H1 (cell line): ENCODE measurements at regions not wholly inside any gene's neighbourhood (a gene's known extent, or its start where the extent isn't known, plus 50 kb on each side); places are given as distances from the start of the nearest gene placed in this dataset.
A peak's percentile ranks its signal among the peaks of the same experiment; 100 is the strongest.
"Not testable (repeated sequence)": the region's sequence is repeated elsewhere in the genome, so short reads cannot be mapped to it uniquely, and the experiment has no call there.

Experiments used
- CTCF ChIA-PET: fragments of 300-600 bp; sonication (Branson Sonifier 250); formaldehyde crosslinking; loops from one replicate; lab custom pipeline; 2021; ENCODE audit not compliant: partially characterized antibody; lab: Charles Lee
- POLR2A ChIA-PET: fragments of 300-600 bp; sonication (Branson Sonifier 250); formaldehyde crosslinking; loops from one replicate; lab custom pipeline; 2021; ENCODE audit warnings: inconsistent platforms; ENCODE audit not compliant: partially characterized antibody; lab: Charles Lee
- DNase-seq, 2 experiments: peaks; one replicate each; pipeline versions ENCODE4 v3.0.0 to v3.0.0-alpha.2; 2010 to 2022; ENCODE audit warnings: low spot score in 2 of 2, low read depth in 1 of 2, mixed read lengths in 1 of 2
- FAIRE-seq: peaks from 2 replicates; lab custom pipeline; 2011; peaks lifted over from hg19 to GRCh38; lab: Jason Lieb, UNC
- H2AFZ ChIP-seq: 2 replicates; pipeline ENCODE4 v1.8.1; 2012; ENCODE audit warnings: low read length, inconsistent platforms
- H2AK5ac ChIP-seq: 2 replicates; pipeline ENCODE4 v1.6.1; 2013; ENCODE audit warnings: low read depth, low read length
- H2BK120ac ChIP-seq: replicated peaks from 2 replicates; pipeline ENCODE3; 2013; ENCODE audit warnings: low read depth, low read length, inconsistent platforms
- H2BK12ac ChIP-seq: 2 replicates; pipeline ENCODE4 v1.6.1; 2013; ENCODE audit warnings: low read depth, low read length
- H2BK15ac ChIP-seq: 2 replicates; pipeline ENCODE4 v1.6.1; 2013; ENCODE audit warnings: low read length
- H2BK20ac ChIP-seq: 2 replicates; pipeline ENCODE4 v1.6.1; 2013; ENCODE audit warnings: low read length
- H2BK5ac ChIP-seq: 2 replicates; pipeline ENCODE4 v1.6.1; 2013; ENCODE audit warnings: low read depth, low read length
- H3K14ac ChIP-seq: 2 replicates; pipeline ENCODE4 v1.6.1; 2013; ENCODE audit warnings: inconsistent platforms; ENCODE audit not compliant: insufficient read length
- H3K18ac ChIP-seq: 2 replicates; pipeline ENCODE4 v1.6.1; 2013; ENCODE audit warnings: low read length; ENCODE audit errors: extremely low read depth
- H3K23ac ChIP-seq: 2 replicates; pipeline ENCODE4 v1.6.1; 2013; ENCODE audit warnings: inconsistent platforms; ENCODE audit not compliant: insufficient read length
- H3K23me2 ChIP-seq: 2 replicates; pipeline ENCODE4 v1.6.1; 2013; ENCODE audit warnings: low read depth, low read length
- H3K27ac ChIP-seq: 2 replicates; pipeline ENCODE4 v1.6.1; 2011; ENCODE audit warnings: low read depth, low read length, inconsistent platforms
- H3K27me3 ChIP-seq, 4 experiments: replicated peaks in 1 of 4; 1 replicate in 1 of 4; 2 replicates in 3 of 4; pipeline versions ENCODE4 v1.6.1 to v1.8.1; 2011 to 2013; ENCODE audit warnings: low read length in 3 of 4, mild to moderate bottlenecking in 3 of 4, inconsistent platforms in 2 of 4, mixed read lengths in 2 of 4, moderate library complexity in 1 of 4; ENCODE audit not compliant: control insufficient read depth in 3 of 4, insufficient read depth in 3 of 4; ENCODE audit errors: extremely low read depth in 1 of 4
- H3K36me3 ChIP-seq, 4 experiments: 2 replicates each; pipeline versions ENCODE4 v1.6.1 to v1.8.1; 2011 to 2013; ENCODE audit warnings: mild to moderate bottlenecking in 4 of 4, low read length in 3 of 4, moderate library complexity in 2 of 4, control low read depth in 1 of 4, inconsistent platforms in 1 of 4; ENCODE audit not compliant: insufficient read depth in 4 of 4, control insufficient read depth in 2 of 4
- H3K4ac ChIP-seq: replicated peaks from 2 replicates; pipeline ENCODE3; 2013; ENCODE audit warnings: low read length, low read depth, mixed read lengths, inconsistent platforms; ENCODE audit not compliant: insufficient read length
- H3K4me1 ChIP-seq, 4 experiments: replicated peaks in 1 of 4; 1 replicate in 1 of 4; 2 replicates in 3 of 4; pipeline versions ENCODE4 v1.6.1 to v1.8.1; 2011 to 2013; ENCODE audit warnings: low read length in 3 of 4, inconsistent platforms in 2 of 4, mixed read lengths in 1 of 4; ENCODE audit not compliant: insufficient read depth in 4 of 4, control insufficient read depth in 3 of 4
- H3K4me2 ChIP-seq, 2 experiments: 2 replicates each; pipeline versions ENCODE4 v1.6.1 to v1.8.1; 2011 to 2013; ENCODE audit warnings: low read depth in 2 of 2, low read length in 2 of 2, control low read depth in 1 of 2, inconsistent platforms in 1 of 2, mild to moderate bottlenecking in 1 of 2; ENCODE audit not compliant: insufficient read depth in 1 of 2
- H3K4me3 ChIP-seq, 4 experiments: fragments of 200-600, 300-600 bp in 1 of 4; sonication (generic), shearing (Covaris generic), sonication (Bioruptor Twin) in 1 of 4; 2 replicates each; pipeline versions ENCODE4 v1.5.1 to v1.8.1; 2011 to 2016; ENCODE audit warnings: low read length in 4 of 4, low read depth in 3 of 4, control low read depth in 2 of 4, inconsistent platforms in 2 of 4, mild to moderate bottlenecking in 2 of 4, mixed read lengths in 1 of 4, moderate library complexity in 1 of 4; ENCODE audit not compliant: insufficient read depth in 2 of 4; ENCODE audit errors: extremely low read depth in 1 of 4
- H3K56ac ChIP-seq: replicated peaks from 2 replicates; pipeline ENCODE3; 2013; ENCODE audit warnings: low read depth, mild to moderate bottlenecking, mixed read lengths, low read length, inconsistent platforms; ENCODE audit not compliant: insufficient read length
- H3K79me1 ChIP-seq: 2 replicates; pipeline ENCODE4 v1.6.1; 2013; ENCODE audit warnings: low read depth, low read length, control low read depth
- H3K79me2 ChIP-seq, 2 experiments: 2 replicates each; pipeline versions ENCODE4 v1.6.1 to v1.8.1; 2012 to 2013; ENCODE audit warnings: low read length in 2 of 2, mild to moderate bottlenecking in 2 of 2, inconsistent platforms in 1 of 2; ENCODE audit not compliant: insufficient read depth in 2 of 2, control insufficient read depth in 1 of 2
- H3K9ac ChIP-seq, 4 experiments: replicated peaks in 1 of 4; 1 replicate in 1 of 4; 2 replicates in 3 of 4; pipeline versions ENCODE4 v1.6.1 to v1.8.1; 2011 to 2013; ENCODE audit warnings: low read depth in 3 of 4, low read length in 3 of 4, control low read depth in 2 of 4, mild to moderate bottlenecking in 2 of 4, moderate library complexity in 2 of 4, inconsistent platforms in 1 of 4; ENCODE audit errors: extremely low read depth in 1 of 4
- H3K9me3 ChIP-seq, 2 experiments: 2 replicates each; pipeline versions ENCODE4 v1.6.1 to v1.8.1; 2012 to 2013; ENCODE audit warnings: mild to moderate bottlenecking in 2 of 2, moderate library complexity in 2 of 2, control low read depth in 1 of 2, inconsistent platforms in 1 of 2, low read depth in 1 of 2, low read length in 1 of 2, mixed read lengths in 1 of 2; ENCODE audit not compliant: insufficient read depth in 2 of 2
- H4K20me1 ChIP-seq, 2 experiments: replicated peaks in 1 of 2; 2 replicates each; pipeline versions ENCODE3 to v1.8.1; 2011 to 2013; ENCODE audit warnings: inconsistent platforms in 2 of 2, low read length in 2 of 2, mild to moderate bottlenecking in 1 of 2; ENCODE audit not compliant: insufficient read depth in 2 of 2, control insufficient read depth in 1 of 2
- H4K5ac ChIP-seq: 2 replicates; pipeline ENCODE4 v1.6.1; 2013; ENCODE audit warnings: low read length, low read depth, mixed read lengths, inconsistent platforms; ENCODE audit not compliant: insufficient read length
- H4K8ac ChIP-seq: 2 replicates; pipeline ENCODE4 v1.8.0; 2013; ENCODE audit warnings: mild to moderate bottlenecking, moderate library complexity, low read length, inconsistent platforms; ENCODE audit not compliant: insufficient read depth; ENCODE audit errors: extremely low read depth
- H4K91ac ChIP-seq: replicated peaks from 2 replicates; pipeline ENCODE3; 2013; ENCODE audit warnings: low read length, mixed read lengths, inconsistent platforms; ENCODE audit not compliant: insufficient read length
- CTCF ChIP-seq, 3 experiments: IDR thresholded peaks; 1 replicate in 2 of 3; 2 replicates in 1 of 3; pipeline versions ENCODE4 v1.5.1 to v1.6.1; 2011; ENCODE audit warnings: low read length in 3 of 3, mild to moderate bottlenecking in 3 of 3, inconsistent platforms in 2 of 3, low read depth in 1 of 3, moderate library complexity in 1 of 3; ENCODE audit not compliant: insufficient read depth in 1 of 3; ENCODE audit errors: control extremely low read depth in 1 of 3
- GABPA ChIP-seq: IDR thresholded peaks from 2 replicates; pipeline ENCODE4 v1.6.1; 2011; ENCODE audit warnings: mild to moderate bottlenecking, low read length, moderate library complexity, borderline replicate concordance; ENCODE audit not compliant: insufficient read depth
- RAD21 ChIP-seq, 2 experiments: IDR thresholded peaks in 1 of 2; conservative IDR thresholded peaks in 1 of 2; 2 replicates each; pipeline ENCODE4 v1.6.1; 2011; ENCODE audit warnings: low read depth in 2 of 2, low read length in 2 of 2, improper control_type of control experiment in 1 of 2, inconsistent platforms in 1 of 2, mild to moderate bottlenecking in 1 of 2, moderate library complexity in 1 of 2
- WGBS, 2 experiments: shearing (Covaris generic) in 1 of 2; methylation state at CpG; one replicate each; pipeline versions ENCODE4 v1.1.6 to v1.1.7; 2013 to 2015; ENCODE audit warnings: low lambda C conversion rate in 2 of 2, mixed read lengths in 2 of 2, inconsistent platforms in 1 of 2, low coverage in 1 of 2, missing lambda C conversion rate in 1 of 2; ENCODE audit not compliant: insufficient replicate concordance in 2 of 2, insufficient coverage in 1 of 2, insufficient read length in 1 of 2; ENCODE audit errors: extremely low coverage in 1 of 2, missing lambda C conversion rate in 1 of 2; 5-methylcytosine and 5-hydroxymethylcytosine counted together

DNA sequence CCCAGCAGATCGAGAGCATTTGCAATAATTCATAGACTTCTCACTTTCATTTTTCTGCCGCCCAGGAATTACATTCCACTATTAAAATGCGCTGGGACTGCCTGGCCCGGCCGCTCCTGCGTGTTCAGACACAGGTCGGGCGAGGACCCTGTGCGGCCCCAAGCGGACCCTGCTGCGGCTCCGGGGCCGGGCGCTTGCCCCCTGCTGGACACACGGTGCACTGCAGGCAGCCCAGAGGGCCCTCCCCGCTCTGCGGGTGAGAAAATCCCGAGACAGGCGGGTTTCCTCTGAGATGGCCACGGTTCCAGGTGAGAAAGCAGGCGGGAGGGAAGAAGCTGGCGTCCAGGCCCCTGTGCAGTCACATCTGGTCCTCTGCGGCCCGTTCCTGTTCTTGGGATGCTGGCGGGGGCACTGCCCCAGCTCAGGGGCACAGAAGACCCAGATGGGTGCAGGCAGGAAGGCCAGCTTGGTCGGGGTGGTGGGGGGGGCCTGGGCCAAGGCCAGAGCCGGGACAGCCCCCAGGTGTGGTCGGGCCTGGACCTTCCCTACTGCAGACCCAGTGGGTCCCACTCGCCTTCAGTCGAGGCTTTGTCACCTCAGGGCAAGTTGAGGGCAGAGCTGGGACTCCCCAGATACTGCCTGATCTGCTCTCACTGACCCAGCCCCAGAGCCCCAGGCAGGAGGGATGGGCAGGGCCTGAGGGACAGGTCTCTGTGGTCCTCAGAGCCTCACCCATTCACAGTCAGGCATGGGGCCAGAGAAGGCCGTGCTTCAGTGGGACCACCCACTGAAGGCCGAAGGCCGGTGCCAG is 135.1 kb downstream of the FAM53A start:
- H4K91ac ChIP-seq, H4K20me1 ChIP-seq, H2AK5ac ChIP-seq, H3K79me1 ChIP-seq, H3K9ac ChIP-seq, H2BK5ac ChIP-seq, H3K23me2 ChIP-seq, H3K9me3 ChIP-seq, H3K27ac ChIP-seq, H3K4ac ChIP-seq, H2BK15ac ChIP-seq, H3K36me3 ChIP-seq, H4K5ac ChIP-seq, H3K4me3 ChIP-seq, H3K27me3 ChIP-seq, H2BK20ac ChIP-seq, H2BK120ac ChIP-seq, H2AFZ ChIP-seq, H3K79me2 ChIP-seq, H3K56ac ChIP-seq, H3K4me1 ChIP-seq, H3K23ac ChIP-seq, H3K18ac ChIP-seq, H3K14ac ChIP-seq, FAIRE-seq, H3K4me2 ChIP-seq: not testable (repeated sequence)
- TF ChIP-seq RAD21 (IDR thresholded peaks at IDR 0.05 in 1 of 2, conservative IDR thresholded peaks at IDR 0.05 in 1 of 2; ENCODE audit: low read depth in 2 of 2, low read length in 2 of 2) (peak; percentile 51 to 65), GABPA (peak; percentile 82; the same call in 1 of the 2 replicates), CTCF (IDR thresholded peaks at IDR 0.05; ENCODE audit: control extremely low read depth in 1 of 3, insufficient read depth in 1 of 3, low read depth in 1 of 3, low read length in 3 of 3) (peak in 2 of 3 experiments; percentile 68 to 79; a peak in 3 of 4 replicates)
- 38% methylated on average over 28 of the region's 33 CpGs; no CpG with 5 or more reads in 1 of the 2 experiments for WGBS, 2 experiments
- POLR2A ChIA-PET: interaction anchor here (0.9 kb wide), 1 partner anchor 1252 kb away, joined by 3 read pairs; no protein-coding TSS in a partner anchor
- CTCF ChIA-PET: interaction anchor here (0.6 to 6.6 kb wide), 51 partner anchors 8 to 655 kb away, joined by 3 to 49 read pairs (median 4); no protein-coding TSS in a partner anchor
- H2BK12ac ChIP-seq: 0 out of 2 replicates have a peak overlapping the region, but pooled peaks have one; percentile 39
- peak in 1 of 2 experiments; percentile 95 for DNase-seq
- peak overlapping the region; percentile 68 for H4K8ac ChIP-seq
